CD4-positive, alpha-beta T cell treated with Interleukin-6 for 4 hours (primary cell): ENCODE measurements at regions not wholly inside any gene's neighbourhood (a gene's known extent, or its start where the extent isn't known, plus 50 kb on each side); places are given as distances from the start of the nearest gene placed in this dataset.

ENCODE experiments used
- DNase-seq: peaks from one replicate; pipeline ENCODE4 v3.0.0-alpha.2; 2020; ENCODE audit warnings: mixed read lengths

- DNase-seq: no peak
These were observed 189.7 kb upstream of the GBE1 start for GRCh38 chr3:81951106-81951505.

GRCh38 chr3:81947359-81947758 is 185.9 kb upstream of the GBE1 start:
- no peak for DNase-seq

DNA sequence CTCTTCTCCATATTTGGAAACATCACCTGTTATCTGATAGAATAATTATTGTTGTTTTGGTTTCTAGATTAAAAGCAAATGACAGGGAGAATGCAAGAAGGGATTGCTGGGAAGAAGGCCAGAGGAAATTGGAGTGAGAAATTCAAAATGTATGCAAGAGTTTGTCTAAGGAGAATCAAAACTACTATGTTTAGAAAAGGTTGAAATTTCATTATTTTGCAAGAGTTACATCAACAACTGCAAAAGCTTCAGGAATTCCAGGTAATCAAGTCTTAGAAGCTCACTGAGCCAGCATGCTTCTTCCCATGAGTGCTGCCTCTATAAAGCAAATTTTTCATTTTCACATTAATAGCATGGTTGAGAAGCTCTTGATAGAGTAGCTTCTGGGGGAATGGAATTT is 177.2 kb upstream of the GBE1 start:
- no peak for DNase-seq

- DNase-seq: no peak
These were observed 175.4 kb upstream of the GBE1 start for GRCh38 chr3:81936817-81937216.

DNA sequence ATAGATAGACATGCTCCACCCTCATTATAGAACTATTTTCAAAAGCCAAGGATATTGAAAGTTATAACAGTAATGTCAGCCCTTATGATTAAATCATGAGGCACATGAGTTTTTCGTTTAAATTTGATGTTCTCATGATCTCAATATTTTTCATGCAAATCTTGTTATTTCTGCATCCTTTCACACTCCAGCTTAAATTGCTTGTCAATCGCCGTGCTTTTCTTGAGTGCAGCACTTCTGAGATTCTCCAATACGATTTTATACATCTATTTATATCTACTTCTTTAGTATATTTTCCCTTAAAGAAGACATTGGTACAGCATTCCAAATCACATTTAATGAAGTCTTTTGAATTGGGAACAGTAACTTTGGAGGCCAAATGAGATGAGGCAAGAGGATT is 171.2 kb upstream of the GBE1 start:
- DNase-seq: no peak

DNA sequence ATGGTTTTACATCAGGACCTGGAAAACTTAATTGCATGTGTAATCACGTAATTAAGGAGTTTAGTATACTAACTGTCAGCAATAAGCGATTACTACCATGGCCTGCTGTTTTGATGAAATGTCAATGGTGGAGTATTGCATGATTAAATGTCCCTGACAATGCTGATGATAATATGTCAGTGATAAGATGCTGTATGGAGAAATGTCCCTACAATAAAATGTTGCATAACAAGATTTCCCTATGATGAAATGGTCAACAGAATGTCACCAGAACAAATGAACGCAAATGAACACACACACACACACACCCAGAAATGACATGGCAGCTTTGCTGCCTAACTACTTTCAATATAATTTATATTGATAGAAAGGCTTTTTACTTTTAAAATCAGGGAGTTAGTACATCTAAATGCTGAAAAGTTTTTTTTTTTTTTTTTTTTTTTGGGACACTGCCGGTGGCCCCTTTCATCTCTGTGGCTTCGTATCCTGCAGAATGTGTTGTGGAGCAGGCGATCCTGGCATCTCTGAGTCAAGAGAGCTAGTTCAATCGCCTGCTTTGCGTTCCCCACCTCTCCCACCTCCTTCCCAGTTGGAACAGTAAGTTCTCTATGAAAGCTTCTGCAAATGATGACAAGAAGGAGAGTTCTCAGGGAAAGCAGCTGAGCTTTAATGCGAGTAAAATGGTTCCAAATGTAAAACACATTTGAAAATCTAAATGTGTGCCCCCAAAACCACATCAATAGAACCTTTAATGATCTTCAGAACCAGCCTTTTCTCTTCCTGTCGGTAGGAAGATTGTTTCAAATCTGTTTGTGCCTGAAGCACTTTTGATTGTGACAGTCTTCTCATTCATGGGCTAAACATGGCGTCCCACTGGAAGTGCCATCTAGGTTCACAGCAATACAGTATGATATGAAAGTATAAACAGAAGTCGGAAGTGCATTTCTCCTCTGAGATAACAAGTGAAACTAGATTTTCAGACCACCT is 170.1 kb upstream of the GBE1 start:
- DNase-seq: no peak

GRCh38 chr3:81929697-81930096 is 168.3 kb upstream of the GBE1 start:
- DNase-seq: no peak

DNA sequence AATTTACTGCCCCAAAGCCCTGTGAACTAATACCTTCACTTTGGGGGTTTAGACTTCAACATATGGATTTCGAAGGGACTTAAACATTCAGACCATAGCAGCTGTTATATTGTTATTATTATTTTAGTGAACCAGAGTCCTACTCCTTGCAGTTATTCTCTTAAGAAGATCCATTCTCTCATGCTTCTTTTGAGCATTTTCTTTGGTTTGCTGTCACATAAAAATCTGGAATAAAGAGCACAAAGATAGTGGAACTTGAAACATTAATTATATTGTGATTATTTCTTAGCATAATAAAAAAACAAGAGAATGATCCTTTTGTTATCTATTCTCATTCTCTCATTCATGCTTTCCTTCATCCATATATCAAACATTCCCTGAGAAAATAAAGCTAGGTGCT is 166.4 kb upstream of the GBE1 start:
- no peak for DNase-seq

DNA sequence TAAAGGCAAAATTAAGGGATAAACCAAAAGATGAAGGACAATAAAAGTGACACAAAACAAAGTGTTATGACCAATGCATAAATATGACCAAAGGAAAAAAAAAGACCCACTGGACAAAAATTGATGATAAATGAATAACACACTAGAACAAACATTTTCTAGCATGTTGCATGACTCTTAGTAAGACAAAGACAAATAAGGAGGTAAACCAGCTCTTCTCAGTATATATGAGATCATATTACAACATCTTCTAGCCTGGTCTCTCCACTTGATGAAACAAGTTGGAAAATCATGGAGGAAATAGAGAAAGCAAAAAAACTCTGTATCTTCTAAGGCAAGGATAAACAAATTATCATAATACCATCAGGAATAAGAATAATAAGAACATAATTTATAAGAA is 163.9 kb upstream of the GBE1 start:
- DNase-seq: no peak

DNA sequence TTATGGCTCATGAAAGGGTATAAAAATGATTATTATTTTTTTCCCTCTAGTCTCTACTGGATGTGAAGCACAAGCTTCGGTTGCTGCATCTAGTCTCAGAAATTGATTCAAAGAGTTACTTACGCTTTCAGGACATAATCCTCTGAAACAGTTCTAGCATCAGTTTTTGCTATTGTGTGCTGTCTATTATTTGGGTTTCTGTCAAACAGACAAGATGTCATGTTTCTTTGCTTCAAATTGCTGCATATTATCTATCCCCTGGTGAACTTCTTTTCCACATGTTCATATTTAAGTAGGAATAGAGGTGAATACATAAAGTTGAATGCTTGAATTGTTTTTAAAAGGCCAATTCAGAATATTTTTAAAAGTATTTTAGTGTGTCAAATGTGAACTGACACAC is 161.6 kb upstream of the GBE1 start:
- no peak for DNase-seq

DNA sequence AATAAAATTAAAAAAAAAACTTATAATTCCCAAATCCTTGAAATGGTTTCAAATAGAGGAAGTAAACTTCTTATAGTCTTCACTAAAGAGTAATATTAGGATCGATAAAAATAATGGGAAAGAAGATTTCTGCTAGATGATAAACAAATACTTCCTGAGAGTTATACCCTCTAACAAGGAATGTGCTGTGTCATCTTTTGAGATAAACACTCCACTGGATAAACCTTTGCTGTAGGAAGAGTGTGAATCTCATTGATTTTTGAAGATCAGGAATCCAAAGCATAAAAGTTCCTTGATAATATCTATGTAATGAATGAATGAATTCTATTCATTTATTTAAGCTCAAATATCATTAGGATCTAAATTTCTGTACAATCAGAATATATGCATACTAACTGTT is 161.0 kb upstream of the GBE1 start:
- no peak for DNase-seq

GRCh38 chr3:81920816-81921215 is 159.4 kb upstream of the GBE1 start:
- no peak for DNase-seq

GRCh38 chr3:81916890-81917289 is 155.4 kb upstream of the GBE1 start:
- DNase-seq: no peak

GRCh38 chr3:81913886-81914663 is 152.6 kb upstream of the GBE1 start:
- no peak for DNase-seq

GRCh38 chr3:81911221-81911620 is 149.8 kb upstream of the GBE1 start:
- DNase-seq: no peak

DNA sequence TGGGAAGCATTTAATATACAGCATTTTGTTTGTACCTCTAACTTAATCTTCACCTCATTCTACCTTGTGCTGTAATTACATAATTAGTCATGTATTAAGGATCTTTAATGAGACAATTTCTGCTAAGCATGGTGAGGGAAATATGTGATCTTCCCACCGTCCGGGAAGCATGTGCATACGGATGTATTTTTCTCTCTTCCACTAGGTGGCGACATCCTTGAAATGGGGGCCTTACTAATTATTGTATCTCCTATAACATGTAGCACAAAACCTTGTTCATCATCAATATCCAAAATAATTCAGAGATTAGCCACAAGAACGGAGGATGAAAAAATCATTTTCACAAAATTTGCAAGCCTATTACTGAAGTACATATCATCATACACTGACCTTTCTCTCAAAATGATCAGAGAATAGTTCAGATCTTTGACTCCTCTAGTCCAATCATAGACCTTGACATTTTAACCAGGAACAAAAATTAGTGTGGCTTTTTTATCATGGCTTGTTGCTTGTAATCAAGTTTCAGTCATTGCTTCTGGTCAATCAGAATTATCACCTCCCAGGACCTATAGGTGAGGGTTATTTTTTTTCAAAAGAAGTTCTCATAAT is 148.9 kb upstream of the GBE1 start:
- DNase-seq: no peak

- no peak for DNase-seq
These were observed 148.4 kb upstream of the GBE1 start for GRCh38 chr3:81909796-81910195.

DNA sequence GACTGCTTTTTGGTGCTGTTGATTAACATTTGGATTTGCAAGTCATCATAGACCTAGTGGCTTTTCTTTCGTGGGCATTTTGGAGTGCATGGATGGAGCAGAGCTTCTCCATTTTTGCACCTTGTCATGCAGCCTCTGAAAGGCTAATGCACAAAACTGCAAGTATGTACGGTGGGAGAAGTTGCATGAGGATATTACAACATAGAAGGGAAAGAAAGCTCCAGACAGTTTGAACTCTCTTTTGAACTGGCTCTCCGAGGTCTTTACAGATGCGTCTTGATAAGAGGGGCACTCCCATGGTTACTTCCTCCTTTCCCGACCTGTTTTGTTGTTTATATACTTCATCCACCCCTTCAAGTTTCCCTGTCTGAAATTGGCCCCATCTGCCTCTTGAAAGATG is 147.1 kb upstream of the GBE1 start:
- no peak for DNase-seq

- no peak for DNase-seq
These were observed 136.9 kb upstream of the GBE1 start for GRCh38 chr3:81898336-81898735.

DNA sequence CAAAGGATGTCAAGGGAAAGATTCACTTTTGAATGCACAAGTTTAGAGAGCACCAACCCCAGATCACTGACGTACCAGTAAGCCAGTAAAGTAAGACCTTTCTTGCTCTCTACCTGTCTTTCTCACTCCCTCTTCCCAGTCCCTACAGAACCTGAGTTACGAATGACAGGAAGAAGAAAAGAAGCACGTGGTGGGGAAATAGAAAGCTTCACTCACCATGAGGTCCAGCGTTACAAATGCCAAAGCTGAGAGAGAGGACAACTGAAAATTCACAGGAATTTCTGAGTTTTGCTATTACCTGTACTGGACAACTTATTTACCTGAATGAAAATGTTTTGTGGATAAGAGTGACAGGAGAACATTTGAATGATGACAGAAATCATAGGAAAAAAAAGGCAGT is 133.2 kb upstream of the GBE1 start:
- DNase-seq: no peak

GRCh38 chr3:81891055-81891895 is 129.8 kb upstream of the GBE1 start:
- no peak for DNase-seq

DNA sequence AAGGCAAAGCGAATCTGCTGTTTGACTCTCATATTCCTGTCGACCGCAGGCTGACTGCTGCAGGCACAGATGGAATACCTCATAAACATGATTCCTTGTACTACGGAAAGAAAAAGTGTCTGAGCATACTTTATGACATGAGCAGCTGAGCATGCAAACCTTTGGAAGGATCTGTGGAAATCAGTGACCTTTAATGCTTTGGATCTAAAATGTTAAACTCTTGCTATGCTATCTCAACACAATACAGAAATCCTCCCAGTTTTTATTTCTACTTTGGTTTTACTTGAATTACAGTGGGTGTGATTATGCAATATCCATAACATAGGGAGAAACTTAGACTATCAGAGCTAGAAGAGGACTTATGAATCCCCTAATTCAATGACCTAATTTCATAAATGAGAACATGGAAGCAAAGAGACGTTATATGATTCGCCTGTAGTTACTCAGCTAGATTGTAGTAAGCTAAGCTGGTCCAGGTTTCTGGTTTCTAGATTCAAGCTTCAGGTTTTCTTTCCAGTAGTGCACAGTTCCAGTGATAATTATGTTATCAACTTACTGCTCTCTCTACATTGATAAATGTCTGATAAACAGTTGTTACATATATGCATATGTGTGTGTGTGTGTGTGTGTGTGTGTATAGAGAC is 127.6 kb upstream of the GBE1 start:
- DNase-seq: no peak
